ENCODE measurements at regions not wholly inside any gene's neighbourhood (a gene's known extent, or its start where the extent isn't known, plus 50 kb on each side); places are given as distances from the start of the nearest gene placed in this dataset.

GRCh38 chr2:186949726-186950256 is 100.8 kb upstream of the ZSWIM2 start:
- H4K8ac ChIP-seq (ENCODE audit: low read length) = no peak overlapping the region
- no peak overlapping the region for H2BK5ac ChIP-seq (ENCODE audit: low read depth, low read length, poor library complexity, severe bottlenecking)
- 92% methylated on average over 3 of the region's 4 CpGs for WGBS
- no peak overlapping the region for H3K4me2 ChIP-seq (ENCODE audit: low read length, poor library complexity, severe bottlenecking)
- no peak overlapping the region for H3K18ac ChIP-seq (ENCODE audit: low read depth in 1 of 2, low read length in 2 of 2)
- no peak overlapping the region for H3K9ac ChIP-seq (ENCODE audit: low read length)
- H3K27me3 ChIP-seq (ENCODE audit: control insufficient read depth in 1 of 2, insufficient read depth in 1 of 2, low read length in 2 of 2) = no peaks in the 10 kb centered on the region
- no peak overlapping the region for H2BK15ac ChIP-seq (ENCODE audit: low read depth, poor library complexity, severe bottlenecking)
- H4K91ac ChIP-seq (ENCODE audit: low read length) = no peak overlapping the region
- H3K4me3 ChIP-seq (ENCODE audit: insufficient read depth in 1 of 2, low read depth in 1 of 2, low read length in 2 of 2) = no peak overlapping the region
- H2AFZ ChIP-seq (ENCODE audit: low read depth, low read length) = no peak overlapping the region
- H3K27ac ChIP-seq (ENCODE audit: low read length, poor library complexity, severe bottlenecking) = no peak overlapping the region
- no peak for DNase-seq
- no peak overlapping the region for H3K23ac ChIP-seq (ENCODE audit: low read length in 2 of 2)
- H3K9me3 ChIP-seq (ENCODE audit: control insufficient read depth, low read length) = no peaks in the 10 kb centered on the region
- H3K14ac ChIP-seq (ENCODE audit: low read length in 2 of 2) = no peak overlapping the region
- H3K4me1 ChIP-seq (ENCODE audit: control insufficient read depth, insufficient read depth, low read depth, low read length) = no peaks in the 10 kb centered on the region
- no peaks in the 10 kb centered on the region for H3K36me3 ChIP-seq (ENCODE audit: control insufficient read depth in 1 of 2, insufficient read depth in 2 of 2, low read depth in 1 of 2, low read length in 2 of 2)
- H2AK5ac ChIP-seq (ENCODE audit: low read length, severe bottlenecking) = no peak overlapping the region
- no peak overlapping the region for H2BK120ac ChIP-seq (ENCODE audit: low read depth, low read length)
- no peak overlapping the region for H3K4ac ChIP-seq (ENCODE audit: low read depth in 1 of 2, low read length in 2 of 2)
- no peak overlapping the region for H2BK12ac ChIP-seq (ENCODE audit: low read length in 2 of 2)
- no peaks in the 10 kb centered on the region for H3K79me1 ChIP-seq (replicated peaks; ENCODE audit: low read length, poor library complexity, severe bottlenecking)

- no peaks in the 10 kb centered on the region for H3K36me3 ChIP-seq (ENCODE audit: control insufficient read depth in 1 of 2, insufficient read depth in 2 of 2, low read depth in 1 of 2, low read length in 2 of 2)
- H3K79me1 ChIP-seq (replicated peaks; ENCODE audit: low read length, poor library complexity, severe bottlenecking) = no peaks in the 10 kb centered on the region
- no peak overlapping the region for H3K9ac ChIP-seq (ENCODE audit: low read length)
- H3K18ac ChIP-seq (ENCODE audit: low read depth in 1 of 2, low read length in 2 of 2) = no peak overlapping the region
- WGBS = 98% methylated on average over 2 of the region's 2 CpGs
- DNase-seq = no peak
- H3K4me1 ChIP-seq (ENCODE audit: control insufficient read depth, insufficient read depth, low read depth, low read length) = no peaks in the 10 kb centered on the region
- no peaks in the 10 kb centered on the region for H3K9me3 ChIP-seq (ENCODE audit: control insufficient read depth, low read length)
- H4K91ac ChIP-seq (ENCODE audit: low read length) = no peak overlapping the region
- H2BK12ac ChIP-seq (ENCODE audit: low read length in 2 of 2) = no peak overlapping the region
- no peak overlapping the region for H3K4me3 ChIP-seq (ENCODE audit: insufficient read depth in 1 of 2, low read depth in 1 of 2, low read length in 2 of 2)
- no peak overlapping the region for H3K4ac ChIP-seq (ENCODE audit: low read depth in 1 of 2, low read length in 2 of 2)
- no peak overlapping the region for H3K23ac ChIP-seq (ENCODE audit: low read length in 2 of 2)
- no peak overlapping the region for H2BK5ac ChIP-seq (ENCODE audit: low read depth, low read length, poor library complexity, severe bottlenecking)
- no peaks in the 10 kb centered on the region for H3K27me3 ChIP-seq (ENCODE audit: control insufficient read depth in 1 of 2, insufficient read depth in 1 of 2, low read length in 2 of 2)
- no peak overlapping the region for H3K27ac ChIP-seq (ENCODE audit: low read length, poor library complexity, severe bottlenecking)
- H2AK5ac ChIP-seq (ENCODE audit: low read length, severe bottlenecking) = no peak overlapping the region
- no peak overlapping the region for H4K8ac ChIP-seq (ENCODE audit: low read length)
- H3K14ac ChIP-seq (ENCODE audit: low read length in 2 of 2) = no peak overlapping the region
- no peak overlapping the region for H2BK15ac ChIP-seq (ENCODE audit: low read depth, poor library complexity, severe bottlenecking)
- H3K4me2 ChIP-seq (ENCODE audit: low read length, poor library complexity, severe bottlenecking) = no peak overlapping the region
- H2AFZ ChIP-seq (ENCODE audit: low read depth, low read length) = no peak overlapping the region
- no peak overlapping the region for H2BK120ac ChIP-seq (ENCODE audit: low read depth, low read length)
These were observed 98.5 kb upstream of the ZSWIM2 start for GRCh38 chr2:186947516-186947915.

- Histone ChIP-seq H3K18ac (ENCODE audit: low read depth in 1 of 2, low read length in 2 of 2) (no peak overlapping the region), H2BK15ac (ENCODE audit: low read depth, poor library complexity, severe bottlenecking) (no peak overlapping the region), H3K9me3 (ENCODE audit: control insufficient read depth, low read length) (no peaks in the 10 kb centered on the region), H3K9ac (ENCODE audit: low read length) (no peak overlapping the region), H3K27ac (ENCODE audit: low read length, poor library complexity, severe bottlenecking) (no peak overlapping the region), H3K4me2 (ENCODE audit: low read length, poor library complexity, severe bottlenecking) (no peak overlapping the region), H3K36me3 (ENCODE audit: control insufficient read depth in 1 of 2, insufficient read depth in 2 of 2, low read depth in 1 of 2, low read length in 2 of 2) (no peaks in the 10 kb centered on the region), H3K23ac (ENCODE audit: low read length in 2 of 2) (no peak overlapping the region), H2AFZ (ENCODE audit: low read depth, low read length) (no peak overlapping the region), H3K79me1 (replicated peaks; ENCODE audit: low read length, poor library complexity, severe bottlenecking) (no peaks in the 10 kb centered on the region), H4K8ac (ENCODE audit: low read length) (no peak overlapping the region), H3K4me3 (ENCODE audit: insufficient read depth in 1 of 2, low read depth in 1 of 2, low read length in 2 of 2) (no peak overlapping the region), H3K27me3 (ENCODE audit: control insufficient read depth in 1 of 2, insufficient read depth in 1 of 2, low read length in 2 of 2) (no peaks in the 10 kb centered on the region), H2BK12ac (ENCODE audit: low read length in 2 of 2) (no peak overlapping the region), H2BK120ac (ENCODE audit: low read depth, low read length) (no peak overlapping the region), H2AK5ac (ENCODE audit: low read length, severe bottlenecking) (no peak overlapping the region), H3K4me1 (ENCODE audit: control insufficient read depth, insufficient read depth, low read depth, low read length) (no peaks in the 10 kb centered on the region), H2BK5ac (ENCODE audit: low read depth, low read length, poor library complexity, severe bottlenecking) (no peak overlapping the region), H4K91ac (ENCODE audit: low read length) (no peak overlapping the region), H3K4ac (ENCODE audit: low read depth in 1 of 2, low read length in 2 of 2) (no peak overlapping the region), H3K14ac (ENCODE audit: low read length in 2 of 2) (no peak overlapping the region)
- DNase-seq = no peak
- 83% methylated on average over 2 of the region's 2 CpGs for WGBS
These were observed 98.0 kb upstream of the ZSWIM2 start for GRCh38 chr2:186946896-186947467.

- WGBS = 60% methylated on average over 1 of the region's 1 CpG
- Histone ChIP-seq H3K23ac (ENCODE audit: low read length in 2 of 2) (no peak overlapping the region), H3K27ac (ENCODE audit: low read length, poor library complexity, severe bottlenecking) (no peak overlapping the region), H3K27me3 (ENCODE audit: control insufficient read depth in 1 of 2, insufficient read depth in 1 of 2, low read length in 2 of 2) (no peaks in the 10 kb centered on the region), H2BK5ac (ENCODE audit: low read depth, low read length, poor library complexity, severe bottlenecking) (no peak overlapping the region), H2BK15ac (ENCODE audit: low read depth, poor library complexity, severe bottlenecking) (no peak overlapping the region), H3K4ac (ENCODE audit: low read depth in 1 of 2, low read length in 2 of 2) (no peak overlapping the region), H3K14ac (ENCODE audit: low read length in 2 of 2) (no peak overlapping the region), H3K9ac (ENCODE audit: low read length) (no peak overlapping the region), H3K4me1 (ENCODE audit: control insufficient read depth, insufficient read depth, low read depth, low read length) (no peaks in the 10 kb centered on the region), H2AK5ac (ENCODE audit: low read length, severe bottlenecking) (no peak overlapping the region), H2BK120ac (ENCODE audit: low read depth, low read length) (no peak overlapping the region), H3K18ac (ENCODE audit: low read depth in 1 of 2, low read length in 2 of 2) (no peak overlapping the region), H2BK12ac (ENCODE audit: low read length in 2 of 2) (no peak overlapping the region), H2AFZ (ENCODE audit: low read depth, low read length) (no peak overlapping the region), H3K4me3 (ENCODE audit: insufficient read depth in 1 of 2, low read depth in 1 of 2, low read length in 2 of 2) (no peak overlapping the region), H3K79me1 (replicated peaks; ENCODE audit: low read length, poor library complexity, severe bottlenecking) (no peaks in the 10 kb centered on the region), H3K36me3 (ENCODE audit: control insufficient read depth in 1 of 2, insufficient read depth in 2 of 2, low read depth in 1 of 2, low read length in 2 of 2) (no peaks in the 10 kb centered on the region), H4K91ac (ENCODE audit: low read length) (no peak overlapping the region), H3K4me2 (ENCODE audit: low read length, poor library complexity, severe bottlenecking) (no peak overlapping the region), H4K8ac (ENCODE audit: low read length) (no peak overlapping the region), H3K9me3 (ENCODE audit: control insufficient read depth, low read length) (no peaks in the 10 kb centered on the region)
- DNase-seq = no peak
These were observed 92.9 kb upstream of the ZSWIM2 start for GRCh38 chr2:186941853-186942252.
